IMR-90 (cell line): ENCODE measurements at regions not wholly inside any gene's neighbourhood (a gene's known extent, or its start where the extent isn't known, plus 50 kb on each side); places are given as distances from the start of the nearest gene placed in this dataset.

Experiments
- ATAC-seq: fragments of 200-7000 bp; cut with Tn5 transposase; 2 replicates; pipeline ENCODE4 v1.9.1; 2020; ENCODE audit warnings: low read depth, mild to moderate bottlenecking, moderate library complexity
- BruUV-seq: library from RNA; stranded (reverse); fragments of 400-500 nt; replicated peaks from 2 replicates; lab custom pipeline; 2021; lab: Mats Ljungman, UMichigan
- CTCF ChIA-PET: fragments of 300-600 bp; formaldehyde crosslinking; extraction: SDS; loops from one replicate; lab custom pipeline; 2021; ENCODE audit warnings: antibody characterized with exemption; lab: Yijun Ruan, JAX
- POLR2A ChIA-PET: fragments of 300-600 bp; sonication (Branson Sonifier 250); formaldehyde crosslinking; loops from one replicate; lab custom pipeline; 2022; ENCODE audit warnings: antibody characterized with exemption; ENCODE audit not compliant: unreplicated experiment; lab: Charles Lee
- DNase-seq: peaks from one replicate; pipeline ENCODE4 v3.0.0; 2013
- H2AFZ ChIP-seq: replicated peaks from 2 replicates; pipeline ENCODE3; 2013; ENCODE audit warnings: low read length, mild to moderate bottlenecking; ENCODE audit not compliant: poor library complexity
- H2AK5ac ChIP-seq: 2 replicates; pipeline ENCODE4 v1.6.1; 2013; ENCODE audit warnings: low read depth, low read length, inconsistent platforms
- H2AK9ac ChIP-seq: replicated peaks from 2 replicates; pipeline ENCODE3; 2013; ENCODE audit warnings: mild to moderate bottlenecking, low read depth, low read length, moderate library complexity; ENCODE audit not compliant: poor library complexity
- H2BK120ac ChIP-seq: 2 replicates; pipeline ENCODE4 v1.6.1; 2013; ENCODE audit warnings: low read depth, low read length, inconsistent platforms
- H2BK15ac ChIP-seq: 3 replicates; pipeline ENCODE4 v1.6.1; 2013; ENCODE audit warnings: low read depth, low read length, inconsistent platforms
- H2BK20ac ChIP-seq: 2 replicates; pipeline ENCODE4 v1.6.1; 2013; ENCODE audit warnings: low read depth, mild to moderate bottlenecking, inconsistent platforms, low read length, moderate library complexity
- H2BK5ac ChIP-seq: 2 replicates; pipeline ENCODE4 v1.6.1; 2013; ENCODE audit warnings: mild to moderate bottlenecking, low read depth, low read length, inconsistent platforms; ENCODE audit not compliant: poor library complexity, severe bottlenecking
- H3K14ac ChIP-seq: replicated peaks from 2 replicates; pipeline ENCODE4 v1.6.1; 2013; ENCODE audit warnings: low read depth, low read length, inconsistent platforms
- H3K18ac ChIP-seq: 2 replicates; pipeline ENCODE4 v1.6.1; 2013; ENCODE audit warnings: low read depth, low read length, control low read depth
- H3K23ac ChIP-seq: 2 replicates; pipeline ENCODE4 v1.6.1; 2013; ENCODE audit warnings: low read depth, low read length, inconsistent platforms
- H3K27ac ChIP-seq: 2 replicates; pipeline ENCODE4 v1.5.1; 2013; ENCODE audit warnings: mild to moderate bottlenecking, control low read depth, low read length; ENCODE audit not compliant: insufficient read depth
- H3K27me3 ChIP-seq: 2 replicates; pipeline ENCODE4 v1.6.1; 2013; ENCODE audit warnings: low read length; ENCODE audit not compliant: control insufficient read depth, insufficient read depth
- H3K36me3 ChIP-seq: 2 replicates; pipeline ENCODE4 v1.6.1; 2013; ENCODE audit warnings: low read length, mixed read lengths; ENCODE audit not compliant: control insufficient read depth, insufficient read depth
- H3K4ac ChIP-seq: 2 replicates; pipeline ENCODE4 v1.6.1; 2013; ENCODE audit warnings: low read depth, low read length, inconsistent platforms
- H3K4me1 ChIP-seq: 2 replicates; pipeline ENCODE4 v1.6.1; 2013; ENCODE audit warnings: low read length, mixed read lengths; ENCODE audit not compliant: control insufficient read depth, insufficient read depth
- H3K4me2 ChIP-seq: 2 replicates; pipeline ENCODE4 v1.6.1; 2013; ENCODE audit warnings: low read depth, mild to moderate bottlenecking, control low read depth, low read length, moderate library complexity
- H3K4me3 ChIP-seq: 2 replicates; pipeline ENCODE4 v1.5.1; 2013; ENCODE audit warnings: low read depth, mild to moderate bottlenecking, control low read depth, low read length, moderate library complexity; ENCODE audit not compliant: insufficient read depth
- H3K56ac ChIP-seq: 2 replicates; pipeline ENCODE4 v1.6.1; 2013; ENCODE audit warnings: low read length, inconsistent platforms; ENCODE audit not compliant: insufficient read depth; ENCODE audit errors: extremely low read depth
- H3K79me1 ChIP-seq, 2 experiments: 2 replicates each; pipeline ENCODE4 v1.6.1; 2013; ENCODE audit warnings: low read length in 2 of 2, inconsistent platforms in 1 of 2, low read depth in 1 of 2
- H3K9ac ChIP-seq: 2 replicates; pipeline ENCODE4 v1.6.1; 2013; ENCODE audit warnings: low read depth, low read length, control low read depth
- H3K9me1 ChIP-seq: 2 replicates; pipeline ENCODE4 v1.6.1; 2013; ENCODE audit warnings: low read length, inconsistent platforms; ENCODE audit not compliant: insufficient read depth
- H3K9me3 ChIP-seq: 2 replicates; pipeline ENCODE4 v1.6.1; 2013; ENCODE audit warnings: low read length; ENCODE audit not compliant: control insufficient read depth, insufficient read depth
- H4K20me1 ChIP-seq: 2 replicates; pipeline ENCODE4 v1.6.1; 2013; ENCODE audit warnings: low read length, inconsistent platforms; ENCODE audit not compliant: insufficient read depth
- H4K5ac ChIP-seq: 2 replicates; pipeline ENCODE4 v1.6.1; 2013; ENCODE audit warnings: mild to moderate bottlenecking, low read depth, low read length, control low read depth
- H4K8ac ChIP-seq, 2 experiments: 2 replicates each; pipeline ENCODE4 v1.6.1; 2013; ENCODE audit warnings: low read depth in 2 of 2, low read length in 2 of 2, control low read depth in 1 of 2, inconsistent platforms in 1 of 2
- H4K91ac ChIP-seq: 2 replicates; pipeline ENCODE4 v1.6.1; 2013; ENCODE audit warnings: low read depth, low read length, inconsistent platforms; ENCODE audit not compliant: insufficient read depth
- BHLHE40 ChIP-seq: fragments of 150-350 bp; IDR thresholded peaks from 2 replicates; pipeline ENCODE4 v1.6.1; 2016; ENCODE audit warnings: mild to moderate bottlenecking, low read depth, low read length
- CEBPB ChIP-seq: IDR thresholded peaks from 2 replicates; pipeline ENCODE4 v1.6.1; 2012; ENCODE audit warnings: low read depth, low read length, improper control_type of control experiment
- CHD1 ChIP-seq: IDR thresholded peaks from 2 replicates; pipeline ENCODE4 v1.6.1; 2012; ENCODE audit warnings: low read depth, low read length, improper control_type of control experiment
- CTCF ChIP-seq: conservative IDR thresholded peaks from 2 replicates; pipeline ENCODE4 v1.5.1; 2012; ENCODE audit warnings: mild to moderate bottlenecking, low read depth, low read length, improper control_type of control experiment
- FOS ChIP-seq: fragments of 150-350 bp; IDR thresholded peaks from 2 replicates; pipeline ENCODE4 v1.6.1; 2016; ENCODE audit warnings: low read depth, low read length
- MAFK ChIP-seq: IDR thresholded peaks from 2 replicates; pipeline ENCODE4 v1.6.1; 2012; ENCODE audit warnings: low read depth, low read length, improper control_type of control experiment
- MAZ ChIP-seq: IDR thresholded peaks from 2 replicates; pipeline ENCODE4 v1.6.1; 2012; ENCODE audit warnings: low read depth, mild to moderate bottlenecking, low read length, improper control_type of control experiment, moderate library complexity, borderline replicate concordance
- MXI1 ChIP-seq: IDR thresholded peaks from 2 replicates; pipeline ENCODE4 v1.6.1; 2012; ENCODE audit warnings: low read depth, mild to moderate bottlenecking, low read length, moderate library complexity, borderline replicate concordance
- NFE2L2 ChIP-seq: fragments of 150-350 bp; IDR thresholded peaks from 2 replicates; pipeline ENCODE4 v1.6.1; 2016; ENCODE audit warnings: low read depth, mild to moderate bottlenecking, low read length
- POLR2A ChIP-seq: IDR thresholded peaks from 2 replicates; pipeline ENCODE4 v1.6.1; 2012; ENCODE audit warnings: mild to moderate bottlenecking, low read depth, low read length
- RAD21 ChIP-seq: IDR thresholded peaks from 2 replicates; pipeline ENCODE4 v1.6.1; 2012; ENCODE audit warnings: low read length, improper control_type of control experiment
- RCOR1 ChIP-seq: IDR thresholded peaks from 2 replicates; pipeline ENCODE4 v1.6.1; 2012; ENCODE audit warnings: mild to moderate bottlenecking, low read length, improper control_type of control experiment; ENCODE audit not compliant: insufficient replicate concordance
- RFX5 ChIP-seq: IDR thresholded peaks from 2 replicates; pipeline ENCODE4 v1.8.0; 2012; ENCODE audit warnings: low read depth, mild to moderate bottlenecking, low read length, moderate library complexity
- SMC3 ChIP-seq: fragments of 150-350 bp; IDR thresholded peaks from 2 replicates; pipeline ENCODE4 v1.6.1; 2016; ENCODE audit warnings: low read depth, mild to moderate bottlenecking, antibody characterized with exemption, low read length, moderate library complexity
- USF2 ChIP-seq: fragments of 150-350 bp; IDR thresholded peaks from 2 replicates; pipeline ENCODE4 v1.6.1; 2017; ENCODE audit warnings: mild to moderate bottlenecking, antibody characterized with exemption, low read length, low read depth
- WGBS, 2 experiments: methylation state at CpG; one replicate each; pipeline versions ENCODE4 v1.1.5 to v1.1.7; 2013; ENCODE audit warnings: missing lambda C conversion rate in 2 of 2; ENCODE audit not compliant: insufficient read length in 1 of 2; ENCODE audit errors: extremely low coverage in 2 of 2; 5-methylcytosine and 5-hydroxymethylcytosine counted together
- dilution Hi-C: fragments of 300-500 bp; cut with HindIII; formaldehyde crosslinking; loops from one replicate; pipeline ENCODE4 v1.14.3; 2018; ENCODE audit warnings: low sequenced_read_pairs; ENCODE audit not compliant: unreplicated experiment
- in situ Hi-C: fragments of 300-500 bp; cut with MboI; formaldehyde crosslinking; loops from 3 replicates; pipeline ENCODE4 v1.14.3; 2019; ENCODE audit warnings: low sequenced_read_pairs, inconsistent platforms, mixed read lengths
- intact Hi-C: fragments of 100-400 bp; cut with micrococcal nuclease; formaldehyde crosslinking; loops from 2 replicates; pipeline ENCODE4 v1.10.0; 2022
- TF ChIP-seq, protein P1 (sequence below): fragments of 150-350 bp; IDR thresholded peaks from 2 replicates; pipeline ENCODE4 v1.6.1; 2016; ENCODE audit warnings: low read depth, mild to moderate bottlenecking, low read length, moderate library complexity, borderline replicate concordance

GRCh38 chr16:54479546-54479945 lies 193.0 kb upstream of the IRX3 start:
- Histone ChIP-seq H3K4me1 (no peaks in the 10 kb centered on the region), H3K36me3 (no peaks in the 10 kb centered on the region), H3K9me3 (no peaks in the 10 kb centered on the region), H3K9ac (no peak overlapping the region), H2BK20ac (no peak overlapping the region), H3K9me1 (no peaks in the 10 kb centered on the region), H4K5ac (no peak overlapping the region), H3K23ac (no peak overlapping the region), H3K27ac (no peak overlapping the region), H2AFZ (no peak overlapping the region), H2AK5ac (no peak overlapping the region), H3K14ac (no peak overlapping the region), H3K4me3 (no peak overlapping the region), H4K20me1 (no peaks in the 10 kb centered on the region), H2BK5ac (no peak overlapping the region), H2BK120ac (no peak overlapping the region), H3K18ac (no peak overlapping the region), H2BK15ac (no peak overlapping the region), H3K27me3 (no peaks in the 10 kb centered on the region), H3K4ac (no peak overlapping the region), H4K91ac (no peak overlapping the region), H4K8ac (no peak overlapping the region), H3K56ac (no peak overlapping the region), H3K79me1 (no peaks in the 10 kb centered on the region), H2AK9ac (no peak overlapping the region), H3K4me2 (no peak overlapping the region)
- in situ Hi-C loops (no loop called here), dilution Hi-C loops (no loop called here), intact Hi-C loops (no loop called here)
- ChIA-PET POLR2A (no interaction called here), CTCF (interaction anchor here (0.5 kb wide), 1 partner anchor 707 kb away, joined by 4 read pairs; no protein-coding TSS in a partner anchor)
- WGBS, 2 experiments, result no CpG with 5 or more reads among the region's 1 CpG
- DNase-seq, result no peak
- ATAC-seq, result no peak
- no peak for TF ChIP-seq BHLHE40
- TF ChIP-seq CHD1, result no peak
- no peak for TF ChIP-seq MAZ
- TF ChIP-seq POLR2A, result no peak
- TF ChIP-seq USF2, result no peak
- TF ChIP-seq CEBPB, result no peak
- no peak for TF ChIP-seq CTCF
- TF ChIP-seq RAD21, result no peak
- no peak for TF ChIP-seq RFX5
- TF ChIP-seq RCOR1, result no peak
- TF ChIP-seq MXI1, result no peak
- TF ChIP-seq, protein P1, sequence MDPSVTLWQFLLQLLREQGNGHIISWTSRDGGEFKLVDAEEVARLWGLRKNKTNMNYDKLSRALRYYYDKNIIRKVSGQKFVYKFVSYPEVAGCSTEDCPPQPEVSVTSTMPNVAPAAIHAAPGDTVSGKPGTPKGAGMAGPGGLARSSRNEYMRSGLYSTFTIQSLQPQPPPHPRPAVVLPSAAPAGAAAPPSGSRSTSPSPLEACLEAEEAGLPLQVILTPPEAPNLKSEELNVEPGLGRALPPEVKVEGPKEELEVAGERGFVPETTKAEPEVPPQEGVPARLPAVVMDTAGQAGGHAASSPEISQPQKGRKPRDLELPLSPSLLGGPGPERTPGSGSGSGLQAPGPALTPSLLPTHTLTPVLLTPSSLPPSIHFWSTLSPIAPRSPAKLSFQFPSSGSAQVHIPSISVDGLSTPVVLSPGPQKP, result no peak
- TF ChIP-seq MAFK, result no peak
- TF ChIP-seq FOS, result no peak
- TF ChIP-seq SMC3, result no peak
- TF ChIP-seq NFE2L2, result no peak
- no TSS peak for BruUV-seq
